GM12864 (cell line): ENCODE measurements at regions not wholly inside any gene's neighbourhood (a gene's known extent, or its start where the extent isn't known, plus 50 kb on each side); places are given as distances from the start of the nearest gene placed in this dataset.
"Not testable (repeated sequence)": the region's sequence is repeated elsewhere in the genome, so short reads cannot be mapped to it uniquely, and the experiment has no call there.

ENCODE experiments used
- DNase-seq: peaks from one replicate; pipeline ENCODE4 v3.0.0-alpha.2; 2011; ENCODE audit warnings: low read depth
- H3K4me3 ChIP-seq: 2 replicates; pipeline ENCODE4 v1.5.1; 2011; ENCODE audit warnings: mild to moderate bottlenecking, low read depth, low read length, control low read depth
- CTCF ChIP-seq: IDR thresholded peaks from 2 replicates; pipeline ENCODE4 v1.5.1; 2011; ENCODE audit warnings: low read depth, mild to moderate bottlenecking, moderate library complexity, low read length, control low read depth, inconsistent platforms; ENCODE audit errors: missing control alignments

- TF ChIP-seq CTCF, result no peak
These were observed 87.1 kb downstream of the VCAM1 start for GRCh38 chr1:100806601-100807000.

GRCh38 chr1:100810360-100810759 lies 84.3 kb downstream of the EXTL2 start:
- TF ChIP-seq CTCF, result no peak
- no peak for DNase-seq
- no peak overlapping the region for H3K4me3 ChIP-seq

More at GRCh38 chr1:100806601-100807000, 87.1 kb downstream of the VCAM1 start:
- no peak for DNase-seq
- no peak overlapping the region for H3K4me3 ChIP-seq

GRCh38 chr1:100811808-100812207 lies 82.8 kb downstream of the EXTL2 start:
- TF ChIP-seq CTCF, result no peak
- H3K4me3 ChIP-seq, result no peak overlapping the region
- no peak for DNase-seq

GRCh38 chr1:100814938-100815337 lies 79.7 kb downstream of the EXTL2 start:
- DNase-seq, result peak; percentile 8
- not testable (repeated sequence) for H3K4me3 ChIP-seq

- no peak overlapping the region for H3K4me3 ChIP-seq
- no peak for TF ChIP-seq CTCF
- DNase-seq, result no peak
These were observed 78.6 kb downstream of the EXTL2 start for GRCh38 chr1:100816049-100816448.

GRCh38 chr1:100820195-100820594 lies 74.4 kb downstream of the EXTL2 start:
- DNase-seq, H3K4me3 ChIP-seq: not testable (repeated sequence)

- not testable (repeated sequence) for H3K4me3 ChIP-seq, DNase-seq
These were observed 72.7 kb downstream of the EXTL2 start for GRCh38 chr1:100821919-100822318.
